Nephron progenitor cell (in vitro differentiated cells): ENCODE measurements at regions not wholly inside any gene's neighbourhood (a gene's known extent, or its start where the extent isn't known, plus 50 kb on each side); places are given as distances from the start of the nearest gene placed in this dataset.
A peak's percentile ranks its signal among the peaks of the same experiment; 100 is the strongest.

Experiments used
- DNase-seq: peaks from one replicate; pipeline ENCODE4 v3.0.0; 2021
- H3K27ac Mint-ChIP-seq: 2 replicates; pipeline ENCODE4 v1.8.0; 2021; ENCODE audit warnings: mild to moderate bottlenecking, moderate library complexity, mixed read lengths
- H3K27me3 Mint-ChIP-seq: 2 replicates; pipeline ENCODE4 v1.8.0; 2021; ENCODE audit warnings: mild to moderate bottlenecking, low read depth, mixed read lengths; ENCODE audit not compliant: poor library complexity
- H3K36me3 Mint-ChIP-seq: 2 replicates; pipeline ENCODE4 v1.8.0; 2021; ENCODE audit warnings: low read depth, mixed read lengths
- H3K4me1 Mint-ChIP-seq: 2 replicates; pipeline ENCODE4 v1.8.0; 2021; ENCODE audit warnings: mixed read lengths
- H3K4me3 Mint-ChIP-seq: 2 replicates; pipeline ENCODE4 v1.8.0; 2021; ENCODE audit warnings: mild to moderate bottlenecking, moderate library complexity, mixed read lengths
- H3K9me3 Mint-ChIP-seq: 2 replicates; pipeline ENCODE4 v1.8.0; 2021; ENCODE audit warnings: mild to moderate bottlenecking, moderate library complexity, mixed read lengths
- CTCF ChIP-seq: fragments of 200-600 bp; sonication (generic); IDR thresholded peaks from 2 replicates; pipeline ENCODE4 v1.5.0; 2021; ENCODE audit warnings: antibody characterized with exemption

GRCh38 chr2:65658881-65659280 lies 226.5 kb upstream of the SPRED2 start:
- H3K9me3 Mint-ChIP-seq: peaks cover 9% of the 10 kb centered on the region
- H3K4me3 Mint-ChIP-seq: no peak overlapping the region
- DNase-seq: no peak
- no peak overlapping the region for H3K27ac Mint-ChIP-seq
- no peak for TF ChIP-seq CTCF
- no peaks in the 10 kb centered on the region for H3K36me3 Mint-ChIP-seq
- peaks cover 92% of the 10 kb centered on the region for H3K4me1 Mint-ChIP-seq
- H3K27me3 Mint-ChIP-seq: peaks cover 20% of the 10 kb centered on the region

GRCh38 chr2:65658266-65658665 lies 225.9 kb upstream of the SPRED2 start:
- no peak for TF ChIP-seq CTCF
- H3K27ac Mint-ChIP-seq: peak overlapping the region; percentile 68
- peaks cover 85% of the 10 kb centered on the region for H3K4me1 Mint-ChIP-seq

GRCh38 chr2:65656160-65656718 lies 223.8 kb upstream of the SPRED2 start:
- Mint-ChIP-seq H3K4me1 (peaks cover 67% of the 10 kb centered on the region), H3K27ac (peak overlapping the region; percentile 36), H3K36me3 (no peaks in the 10 kb centered on the region), H3K4me3 (no peak overlapping the region), H3K9me3 (peaks cover 9% of the 10 kb centered on the region), H3K27me3 (peaks cover 14% of the 10 kb centered on the region)
- DNase-seq: no peak
- TF ChIP-seq CTCF: no peak

More at GRCh38 chr2:65658266-65658665, 225.9 kb upstream of the SPRED2 start:
- Mint-ChIP-seq H3K4me3 (no peak overlapping the region), H3K36me3 (no peaks in the 10 kb centered on the region), H3K9me3 (peaks cover 9% of the 10 kb centered on the region), H3K27me3 (peaks cover 20% of the 10 kb centered on the region)
- DNase-seq: peak; percentile 33

GRCh38 chr2:65655000-65655399 lies 222.6 kb upstream of the SPRED2 start:
- H3K4me3 Mint-ChIP-seq: no peak overlapping the region
- peak; percentile 8 for DNase-seq
- no peaks in the 10 kb centered on the region for H3K36me3 Mint-ChIP-seq
- H3K27ac Mint-ChIP-seq: no peak overlapping the region
- H3K27me3 Mint-ChIP-seq: peaks cover 9% of the 10 kb centered on the region
- peaks cover 54% of the 10 kb centered on the region for H3K4me1 Mint-ChIP-seq
- TF ChIP-seq CTCF: no peak
- peaks cover 5% of the 10 kb centered on the region for H3K9me3 Mint-ChIP-seq

- peaks cover 9% of the 10 kb centered on the region for H3K27me3 Mint-ChIP-seq
- no peaks in the 10 kb centered on the region for H3K36me3 Mint-ChIP-seq
- no peak overlapping the region for H3K4me3 Mint-ChIP-seq
- H3K9me3 Mint-ChIP-seq: peaks cover 5% of the 10 kb centered on the region
- no peak for TF ChIP-seq CTCF
- peaks cover 52% of the 10 kb centered on the region for H3K4me1 Mint-ChIP-seq
- H3K27ac Mint-ChIP-seq: no peak overlapping the region
- DNase-seq: no peak
Observed at GRCh38 chr2:65654496-65654895, 222.1 kb upstream of the SPRED2 start.

- peaks cover 9% of the 10 kb centered on the region for H3K27me3 Mint-ChIP-seq
- peaks cover 28% of the 10 kb centered on the region for H3K4me1 Mint-ChIP-seq
- no peak for DNase-seq
- no peak overlapping the region for H3K4me3 Mint-ChIP-seq
- no peaks in the 10 kb centered on the region for H3K36me3 Mint-ChIP-seq
- no peak for TF ChIP-seq CTCF
- no peaks in the 10 kb centered on the region for H3K9me3 Mint-ChIP-seq
- no peak overlapping the region for H3K27ac Mint-ChIP-seq
Observed at GRCh38 chr2:65652066-65652465, 219.7 kb upstream of the SPRED2 start.
